Trophoblast cell (in vitro differentiated cells and primary cell): ENCODE measurements at regions not wholly inside any gene's neighbourhood (a gene's known extent, or its start where the extent isn't known, plus 50 kb on each side); places are given as distances from the start of the nearest gene placed in this dataset.
A peak's percentile ranks its signal among the peaks of the same experiment; 100 is the strongest.

Source experiments
- DNase-seq, 2 donors: peaks; one replicate each; pipeline ENCODE4 v3.0.0-alpha.2; 2016
- H2AFZ ChIP-seq: 2 replicates; pipeline ENCODE4 v1.6.1; 2013; ENCODE audit warnings: low read length, moderate library complexity, mild to moderate bottlenecking; ENCODE audit not compliant: insufficient read depth, poor library complexity
- H2AK5ac ChIP-seq: 2 replicates; pipeline ENCODE4 v1.6.1; 2013; ENCODE audit warnings: mild to moderate bottlenecking, low read length
- H2BK120ac ChIP-seq: 2 replicates; pipeline ENCODE4 v1.6.1; 2013; ENCODE audit warnings: low read length, mild to moderate bottlenecking, moderate library complexity; ENCODE audit not compliant: insufficient read depth, poor library complexity
- H2BK12ac ChIP-seq: 2 replicates; pipeline ENCODE4 v1.6.1; 2013; ENCODE audit warnings: mild to moderate bottlenecking, low read length, moderate library complexity
- H2BK5ac ChIP-seq: 2 replicates; pipeline ENCODE4 v1.6.1; 2013; ENCODE audit warnings: low read length, low read depth, moderate library complexity, mild to moderate bottlenecking; ENCODE audit not compliant: poor library complexity
- H3K14ac ChIP-seq: 2 replicates; pipeline ENCODE4 v1.6.1; 2013; ENCODE audit warnings: mild to moderate bottlenecking, low read length
- H3K18ac ChIP-seq: 2 replicates; pipeline ENCODE4 v1.6.1; 2013; ENCODE audit warnings: mild to moderate bottlenecking, low read length
- H3K23ac ChIP-seq: 2 replicates; pipeline ENCODE4 v1.6.1; 2013; ENCODE audit warnings: low read length
- H3K27ac ChIP-seq: 2 replicates; pipeline ENCODE4 v1.5.1; 2013; ENCODE audit warnings: low read depth, mild to moderate bottlenecking, inconsistent platforms, low read length, moderate library complexity
- H3K27me3 ChIP-seq: 2 replicates; pipeline ENCODE4 v1.6.1; 2013; ENCODE audit warnings: inconsistent platforms, mild to moderate bottlenecking, low read length, moderate library complexity; ENCODE audit not compliant: insufficient read depth
- H3K36me3 ChIP-seq, 2 experiments: 1 replicate in 1 of 2; 2 replicates in 1 of 2; pipeline ENCODE4 v1.6.1; 2013; ENCODE audit warnings: low read length in 2 of 2, mild to moderate bottlenecking in 2 of 2, moderate library complexity in 1 of 2; ENCODE audit not compliant: insufficient read depth in 2 of 2, control insufficient read depth in 1 of 2
- H3K4ac ChIP-seq: 2 replicates; pipeline ENCODE4 v1.6.1; 2013; ENCODE audit warnings: low read depth, mild to moderate bottlenecking, low read length, moderate library complexity
- H3K4me1 ChIP-seq, 2 experiments: 1 replicate in 1 of 2; 2 replicates in 1 of 2; pipeline ENCODE4 v1.6.1; 2013; ENCODE audit warnings: low read length in 2 of 2, mild to moderate bottlenecking in 2 of 2, moderate library complexity in 1 of 2; ENCODE audit not compliant: insufficient read depth in 2 of 2, control insufficient read depth in 1 of 2
- H3K4me2 ChIP-seq: 2 replicates; pipeline ENCODE4 v1.6.1; 2013; ENCODE audit warnings: inconsistent platforms, mild to moderate bottlenecking, low read length, moderate library complexity
- H3K4me3 ChIP-seq: 2 replicates; pipeline ENCODE4 v1.5.1; 2013; ENCODE audit warnings: mild to moderate bottlenecking, low read depth, low read length, inconsistent platforms
- H3K79me1 ChIP-seq: one replicate; pipeline ENCODE4 v1.6.1; 2013; ENCODE audit warnings: low read length
- H3K79me2 ChIP-seq: 2 replicates; pipeline ENCODE4 v1.6.1; 2013; ENCODE audit warnings: low read length, mild to moderate bottlenecking; ENCODE audit not compliant: control insufficient read depth, insufficient read depth, poor library complexity
- H3K9ac ChIP-seq: 2 replicates; pipeline ENCODE4 v1.6.1; 2013; ENCODE audit warnings: mild to moderate bottlenecking, low read length
- H3K9me3 ChIP-seq: 2 replicates; pipeline ENCODE4 v1.6.1; 2013; ENCODE audit warnings: low read depth, mild to moderate bottlenecking, control low read depth, inconsistent platforms, low read length; ENCODE audit not compliant: insufficient read depth
- H4K12ac ChIP-seq: 2 replicates; pipeline ENCODE4 v1.6.1; 2013; ENCODE audit warnings: low read depth, mild to moderate bottlenecking, low read length, moderate library complexity
- H4K8ac ChIP-seq: 2 replicates; pipeline ENCODE4 v1.6.1; 2013; ENCODE audit warnings: low read depth, mild to moderate bottlenecking, low read length, moderate library complexity
- H4K91ac ChIP-seq: one replicate; pipeline ENCODE4 v1.6.1; 2013; ENCODE audit warnings: low read depth, mild to moderate bottlenecking, low read length, moderate library complexity
- WGBS: extraction: QIAGEN DNeasy Blood & Tissue Kit; methylation state at CpG from one replicate; pipeline ENCODE4 v1.1.7; 2013; ENCODE audit warnings: missing lambda C conversion rate; ENCODE audit not compliant: insufficient read length, insufficient coverage; ENCODE audit errors: extremely low coverage; 5-methylcytosine and 5-hydroxymethylcytosine counted together

DNA sequence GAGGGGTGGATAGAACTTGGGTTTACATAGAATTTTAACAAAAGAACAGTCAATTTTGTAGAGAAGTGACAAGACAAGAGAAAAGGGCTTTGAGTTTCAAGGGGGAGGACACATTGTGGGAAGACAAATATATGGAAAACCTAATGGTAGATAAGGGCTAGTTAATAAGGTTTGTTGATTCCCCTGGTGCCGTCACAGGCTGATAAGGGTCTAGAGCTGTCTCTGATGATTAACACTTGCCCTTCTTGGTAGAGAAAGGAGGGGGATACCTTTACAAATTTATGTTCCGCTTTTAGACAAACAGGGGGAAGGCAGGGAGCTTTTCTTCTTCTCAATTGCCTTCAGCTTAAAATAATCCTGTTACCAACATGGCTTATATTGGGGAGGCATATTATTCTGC is 124.3 kb downstream of the ETS2 start:
- Histone ChIP-seq H3K14ac (no peak overlapping the region), H3K79me2 (no peaks in the 10 kb centered on the region), H2BK120ac (no peak overlapping the region), H3K4me1 (peaks cover 7 to 9% of the 10 kb centered on the region in 2 experiments), H3K4me2 (no peak overlapping the region), H3K23ac (no peak overlapping the region), H2AFZ (no peak overlapping the region), H3K4me3 (no peak overlapping the region), H3K36me3 (no peaks in the 10 kb centered on the region), H4K12ac (no peak overlapping the region), H3K9ac (no peak overlapping the region), H3K18ac (no peak overlapping the region), H4K8ac (no peak overlapping the region), H3K27ac (peak overlapping the region; percentile 68), H3K4ac (no peak overlapping the region), H3K27me3 (no peaks in the 10 kb centered on the region), H2BK5ac (no peak overlapping the region), H2AK5ac (no peak overlapping the region), H3K79me1 (peaks cover 2% of the 10 kb centered on the region), H2BK12ac (no peak overlapping the region), H4K91ac (no peak overlapping the region), H3K9me3 (peaks cover 3% of the 10 kb centered on the region)
- DNase-seq, result no peak
- WGBS, result no CpG with 5 or more reads among the region's 2 CpGs

DNA sequence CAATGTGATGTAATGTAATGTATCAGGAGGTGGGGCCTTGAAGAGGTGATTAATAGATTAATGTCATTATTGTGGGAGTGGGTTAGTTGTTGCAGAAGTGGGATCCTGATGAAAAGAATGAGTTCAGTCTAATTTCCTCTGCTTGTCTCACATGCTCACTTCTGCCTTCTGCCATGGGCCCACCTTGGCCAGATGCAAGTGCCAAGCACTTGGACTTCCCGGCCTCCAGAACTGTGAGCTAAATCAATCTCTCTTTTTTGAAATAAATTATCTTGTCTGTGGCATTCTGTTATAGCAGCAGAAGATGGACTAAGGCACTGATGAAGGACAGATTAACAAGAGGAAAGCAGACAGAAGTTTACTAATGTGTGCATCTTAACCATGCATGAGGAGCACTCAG is 123.9 kb downstream of the ETS2 start:
- no CpG with 5 or more reads among the region's 1 CpG for WGBS
- no peaks in the 10 kb centered on the region for H3K79me2 ChIP-seq
- no peak overlapping the region for H3K4me3 ChIP-seq
- no peak overlapping the region for H3K23ac ChIP-seq
- no peak overlapping the region for H3K27ac ChIP-seq
- no peak for DNase-seq
- H2AFZ ChIP-seq, result no peak overlapping the region
- H4K12ac ChIP-seq, result no peak overlapping the region
- H2BK120ac ChIP-seq, result no peak overlapping the region
- H3K14ac ChIP-seq, result no peak overlapping the region
- H3K79me1 ChIP-seq, result peaks cover 2% of the 10 kb centered on the region
- no peaks in the 10 kb centered on the region for H3K36me3 ChIP-seq
- H2BK5ac ChIP-seq, result no peak overlapping the region
- H4K8ac ChIP-seq, result no peak overlapping the region
- no peak overlapping the region for H4K91ac ChIP-seq
- H2AK5ac ChIP-seq, result no peak overlapping the region
- H3K4ac ChIP-seq, result no peak overlapping the region
- H3K9ac ChIP-seq, result no peak overlapping the region
- H2BK12ac ChIP-seq, result no peak overlapping the region
- no peaks in the 10 kb centered on the region for H3K27me3 ChIP-seq
- peaks cover 7 to 9% of the 10 kb centered on the region in 2 experiments for H3K4me1 ChIP-seq
- peaks cover 3% of the 10 kb centered on the region for H3K9me3 ChIP-seq
- H3K4me2 ChIP-seq, result no peak overlapping the region
- no peak overlapping the region for H3K18ac ChIP-seq

DNA sequence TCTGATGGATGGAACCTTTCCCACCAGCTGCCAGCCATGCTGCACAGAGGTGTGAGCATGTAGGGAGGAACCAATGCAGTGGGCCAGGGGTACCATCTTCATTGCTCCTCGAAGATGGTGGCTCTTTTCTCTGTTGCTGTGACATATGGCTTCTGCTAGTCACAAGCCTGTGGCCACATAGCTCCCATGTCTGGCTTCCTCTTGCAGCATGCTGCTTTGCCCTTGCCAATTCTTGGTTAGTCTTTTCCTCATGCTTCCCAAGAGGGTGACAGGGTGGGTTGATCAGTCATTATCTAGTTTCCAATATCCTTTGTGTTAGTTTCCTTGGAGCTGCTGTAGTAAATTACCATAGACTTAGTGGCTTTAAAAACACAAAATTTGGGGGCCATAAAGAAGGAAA is 123.4 kb downstream of the ETS2 start:
- H3K18ac ChIP-seq, result no peak overlapping the region
- no peak overlapping the region for H2BK120ac ChIP-seq
- no peak overlapping the region for H3K4ac ChIP-seq
- no peak overlapping the region for H2BK12ac ChIP-seq
- no peak overlapping the region for H2BK5ac ChIP-seq
- H3K23ac ChIP-seq, result no peak overlapping the region
- H3K27ac ChIP-seq, result no peak overlapping the region
- H3K4me3 ChIP-seq, result no peak overlapping the region
- H3K9me3 ChIP-seq, result peaks cover 3% of the 10 kb centered on the region
- no peak overlapping the region for H2AK5ac ChIP-seq
- peaks cover 2% of the 10 kb centered on the region for H3K79me1 ChIP-seq
- no peak overlapping the region for H3K9ac ChIP-seq
- no peak overlapping the region for H4K12ac ChIP-seq
- H2AFZ ChIP-seq, result no peak overlapping the region
- H3K4me2 ChIP-seq, result no peak overlapping the region
- DNase-seq, result no peak
- peaks cover 7 to 9% of the 10 kb centered on the region in 2 experiments for H3K4me1 ChIP-seq
- H3K79me2 ChIP-seq, result no peaks in the 10 kb centered on the region
- H3K27me3 ChIP-seq, result no peaks in the 10 kb centered on the region
- no CpG with 5 or more reads among the region's 1 CpG for WGBS
- H4K91ac ChIP-seq, result no peak overlapping the region
- H3K14ac ChIP-seq, result no peak overlapping the region
- H4K8ac ChIP-seq, result no peak overlapping the region
- H3K36me3 ChIP-seq, result no peaks in the 10 kb centered on the region

DNA sequence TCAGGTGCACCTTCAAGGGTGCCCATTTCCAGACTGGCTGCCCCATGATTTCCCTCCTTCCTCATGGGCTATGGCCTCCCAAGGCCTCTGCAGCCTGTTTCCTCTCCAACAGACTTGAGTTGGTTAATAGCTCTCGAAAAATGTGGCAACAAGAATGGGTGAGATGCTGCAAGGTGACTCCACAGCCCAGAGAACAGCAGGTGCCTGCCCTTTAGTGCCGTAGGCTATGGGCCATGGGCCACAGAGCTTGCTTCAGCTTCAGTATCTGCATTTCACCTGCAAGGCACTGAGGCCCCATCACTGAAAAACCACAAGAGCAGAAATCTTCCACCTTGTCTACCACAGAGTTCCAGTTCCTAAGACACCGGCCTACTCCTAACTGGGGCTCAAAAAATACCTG is 122.0 kb downstream of the ETS2 start:
- Histone ChIP-seq H2AK5ac (no peak overlapping the region), H3K9ac (no peak overlapping the region), H3K4me3 (no peak overlapping the region), H3K79me1 (peaks cover 2% of the 10 kb centered on the region), H2BK120ac (no peak overlapping the region), H4K91ac (no peak overlapping the region), H3K4me1 (peaks cover 7 to 9% of the 10 kb centered on the region in 2 experiments), H3K14ac (no peak overlapping the region), H4K8ac (no peak overlapping the region), H3K27me3 (no peaks in the 10 kb centered on the region), H3K4ac (no peak overlapping the region), H2BK12ac (no peak overlapping the region), H3K79me2 (no peaks in the 10 kb centered on the region), H3K18ac (no peak overlapping the region), H4K12ac (no peak overlapping the region), H2BK5ac (no peak overlapping the region), H3K9me3 (no peaks in the 10 kb centered on the region), H2AFZ (no peak overlapping the region), H3K27ac (no peak overlapping the region), H3K23ac (no peak overlapping the region), H3K4me2 (no peak overlapping the region), H3K36me3 (no peaks in the 10 kb centered on the region)
- WGBS, result no CpG with 5 or more reads among the region's 3 CpGs
- DNase-seq, result peak; percentile 40 to 77
